ENCODE measurements at regions not wholly inside any gene's neighbourhood (a gene's known extent, or its start where the extent isn't known, plus 50 kb on each side); places are given as distances from the start of the nearest gene placed in this dataset.
"Not testable (repeated sequence)": the region's sequence is repeated elsewhere in the genome, so short reads cannot be mapped to it uniquely, and the experiment has no call there.

DNA sequence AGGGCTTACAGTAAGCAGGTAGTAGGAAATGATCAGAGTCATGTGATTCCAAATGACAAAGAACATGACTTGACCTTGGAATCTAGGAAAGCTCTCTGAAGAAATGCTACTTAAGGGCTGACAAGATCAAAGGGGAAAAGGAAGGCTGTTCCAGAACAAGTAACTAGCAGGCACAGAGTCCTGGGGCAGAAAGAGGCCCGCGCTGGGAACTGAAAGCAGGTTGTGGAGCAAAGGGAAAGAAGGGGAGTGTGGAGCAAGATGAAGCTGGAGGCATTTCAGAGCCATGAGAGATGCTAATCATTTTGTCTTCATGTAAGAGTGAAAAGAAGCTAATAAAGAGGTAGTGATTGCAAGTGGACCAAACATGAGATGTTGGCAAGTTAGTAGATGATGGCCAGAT lies 397.5 kb downstream of the DTWD2 start:
- Mint-ChIP-seq H3K27ac (ENCODE audit: unreplicated experiment) (no peak overlapping the region), H3K27me3 (ENCODE audit: low read depth) (peaks cover 3% of the 10 kb centered on the region), H3K9me3 (ENCODE audit: low read depth) (no peaks in the 10 kb centered on the region), H3K4me3 (ENCODE audit: unreplicated experiment) (no peak overlapping the region), H3K4me1 (ENCODE audit: low read depth) (no peaks in the 10 kb centered on the region), H3K36me3 (ENCODE audit: low read depth) (peaks cover 2% of the 10 kb centered on the region)
- TF ChIP-seq, protein P1, sequence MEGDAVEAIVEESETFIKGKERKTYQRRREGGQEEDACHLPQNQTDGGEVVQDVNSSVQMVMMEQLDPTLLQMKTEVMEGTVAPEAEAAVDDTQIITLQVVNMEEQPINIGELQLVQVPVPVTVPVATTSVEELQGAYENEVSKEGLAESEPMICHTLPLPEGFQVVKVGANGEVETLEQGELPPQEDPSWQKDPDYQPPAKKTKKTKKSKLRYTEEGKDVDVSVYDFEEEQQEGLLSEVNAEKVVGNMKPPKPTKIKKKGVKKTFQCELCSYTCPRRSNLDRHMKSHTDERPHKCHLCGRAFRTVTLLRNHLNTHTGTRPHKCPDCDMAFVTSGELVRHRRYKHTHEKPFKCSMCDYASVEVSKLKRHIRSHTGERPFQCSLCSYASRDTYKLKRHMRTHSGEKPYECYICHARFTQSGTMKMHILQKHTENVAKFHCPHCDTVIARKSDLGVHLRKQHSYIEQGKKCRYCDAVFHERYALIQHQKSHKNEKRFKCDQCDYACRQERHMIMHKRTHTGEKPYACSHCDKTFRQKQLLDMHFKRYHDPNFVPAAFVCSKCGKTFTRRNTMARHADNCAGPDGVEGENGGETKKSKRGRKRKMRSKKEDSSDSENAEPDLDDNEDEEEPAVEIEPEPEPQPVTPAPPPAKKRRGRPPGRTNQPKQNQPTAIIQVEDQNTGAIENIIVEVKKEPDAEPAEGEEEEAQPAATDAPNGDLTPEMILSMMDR (IDR thresholded peaks at IDR 0.05) = no peak
- DNase-seq (ENCODE audit: low spot score) = no peak

DNA sequence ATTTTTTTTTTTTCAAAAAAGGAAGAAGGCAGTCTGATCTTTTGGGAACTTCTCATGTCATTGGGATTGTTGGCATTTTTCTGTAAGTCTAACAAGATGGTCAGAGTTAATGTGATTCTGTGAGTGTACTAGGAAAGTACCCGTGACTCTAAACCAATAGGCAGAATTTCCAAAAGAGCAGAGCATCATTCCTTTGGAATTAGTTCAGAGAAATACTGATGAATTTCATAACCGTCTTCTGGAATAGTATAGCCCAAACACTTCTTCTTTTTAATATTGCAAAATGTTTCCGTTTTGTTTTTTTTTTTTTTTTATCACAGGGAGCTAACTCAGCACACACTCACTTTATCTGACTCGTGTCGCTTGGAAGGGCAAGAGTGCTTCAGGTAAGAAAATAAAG lies 407.4 kb downstream of the DTWD2 start:
- Mint-ChIP-seq H3K9me3 (ENCODE audit: low read depth) (no peaks in the 10 kb centered on the region), H3K4me1 (ENCODE audit: low read depth) (no peaks in the 10 kb centered on the region), H3K36me3 (ENCODE audit: low read depth) (no peaks in the 10 kb centered on the region), H3K27ac (ENCODE audit: unreplicated experiment) (no peak overlapping the region), H3K4me3 (ENCODE audit: unreplicated experiment) (no peak overlapping the region), H3K27me3 (ENCODE audit: low read depth) (peaks cover 4% of the 10 kb centered on the region)
- no peak for DNase-seq (ENCODE audit: low spot score)
- TF ChIP-seq, protein P1 (IDR thresholded peaks at IDR 0.05) = no peak

DNA sequence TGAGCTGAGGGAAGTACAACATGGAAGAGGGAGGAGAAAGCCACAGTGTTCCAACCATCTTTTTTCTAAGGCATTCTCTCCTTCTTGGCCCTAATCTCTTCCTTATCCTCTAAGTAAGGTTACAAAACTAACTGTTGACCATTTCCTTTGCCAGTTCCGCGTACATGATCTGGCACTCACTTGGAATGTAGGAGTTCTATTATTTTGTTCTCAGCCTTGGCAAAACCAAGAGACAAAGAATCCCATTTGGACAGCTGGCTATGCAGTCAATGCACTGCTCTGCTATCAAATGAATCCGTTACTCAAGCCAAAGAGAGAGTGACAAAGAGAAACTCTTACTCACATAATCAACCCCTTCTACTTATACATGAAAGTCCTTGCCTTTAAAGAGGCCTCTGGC lies 410.3 kb downstream of the DTWD2 start:
- H3K9me3 Mint-ChIP-seq (ENCODE audit: low read depth) = no peaks in the 10 kb centered on the region
- TF ChIP-seq, protein P1 (IDR thresholded peaks at IDR 0.05) = no peak
- H3K4me3 Mint-ChIP-seq (ENCODE audit: unreplicated experiment) = no peak overlapping the region
- H3K27me3 Mint-ChIP-seq (ENCODE audit: low read depth) = peaks cover 4% of the 10 kb centered on the region
- no peaks in the 10 kb centered on the region for H3K36me3 Mint-ChIP-seq (ENCODE audit: low read depth)
- H3K27ac Mint-ChIP-seq (ENCODE audit: unreplicated experiment) = no peak overlapping the region
- H3K4me1 Mint-ChIP-seq (ENCODE audit: low read depth) = no peaks in the 10 kb centered on the region
- no peak for DNase-seq (ENCODE audit: low spot score)

DNA sequence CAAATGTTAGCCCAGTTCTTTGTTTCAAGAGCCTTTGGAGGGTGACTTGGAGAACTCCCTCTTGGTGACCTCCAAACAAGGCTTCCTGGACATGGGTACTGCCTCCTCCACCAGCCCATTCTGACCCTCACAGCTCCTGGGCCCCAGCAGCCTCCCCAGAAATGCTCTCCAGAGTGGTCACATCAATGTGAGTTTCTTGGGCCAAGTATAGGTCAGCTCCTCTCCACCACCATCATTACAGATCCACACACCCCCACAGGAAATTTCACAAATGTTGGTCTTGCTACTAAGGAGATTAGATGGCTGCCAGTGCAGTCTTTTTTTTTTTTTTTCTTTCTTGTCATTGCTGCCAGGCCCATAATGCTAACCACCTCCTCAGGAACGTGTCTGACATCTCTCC lies 410.7 kb downstream of the DTWD2 start:
- Mint-ChIP-seq H3K36me3 (ENCODE audit: low read depth) (no peaks in the 10 kb centered on the region), H3K27ac (ENCODE audit: unreplicated experiment) (no peak overlapping the region), H3K4me3 (ENCODE audit: unreplicated experiment) (no peak overlapping the region), H3K4me1 (ENCODE audit: low read depth) (no peaks in the 10 kb centered on the region), H3K9me3 (ENCODE audit: low read depth) (no peaks in the 10 kb centered on the region), H3K27me3 (ENCODE audit: low read depth) (peaks cover 4% of the 10 kb centered on the region)
- no peak for DNase-seq (ENCODE audit: low spot score)
- TF ChIP-seq, protein P1 (IDR thresholded peaks at IDR 0.05) = no peak

DNA sequence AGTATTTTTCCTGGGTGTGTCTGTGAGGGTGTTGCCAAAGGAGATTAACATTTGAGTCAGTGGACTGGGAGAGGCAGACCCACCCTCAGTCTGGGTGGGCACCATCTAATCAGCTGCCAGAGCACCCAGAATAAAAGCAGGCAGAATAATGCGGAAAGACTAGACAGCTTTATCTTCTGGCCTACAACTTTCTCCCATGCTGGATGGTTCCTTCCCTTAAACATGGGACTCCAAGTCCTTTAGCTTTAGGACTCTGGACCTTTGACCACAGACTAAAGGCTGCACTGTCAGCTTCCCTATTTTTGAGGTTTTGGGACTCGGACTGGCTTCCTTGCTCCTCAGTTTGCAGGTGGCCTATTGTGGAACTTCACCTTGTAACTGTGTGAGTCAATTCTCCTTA lies 418.1 kb downstream of the DTWD2 start:
- not testable (repeated sequence) for H3K27ac Mint-ChIP-seq (ENCODE audit: unreplicated experiment)

DNA sequence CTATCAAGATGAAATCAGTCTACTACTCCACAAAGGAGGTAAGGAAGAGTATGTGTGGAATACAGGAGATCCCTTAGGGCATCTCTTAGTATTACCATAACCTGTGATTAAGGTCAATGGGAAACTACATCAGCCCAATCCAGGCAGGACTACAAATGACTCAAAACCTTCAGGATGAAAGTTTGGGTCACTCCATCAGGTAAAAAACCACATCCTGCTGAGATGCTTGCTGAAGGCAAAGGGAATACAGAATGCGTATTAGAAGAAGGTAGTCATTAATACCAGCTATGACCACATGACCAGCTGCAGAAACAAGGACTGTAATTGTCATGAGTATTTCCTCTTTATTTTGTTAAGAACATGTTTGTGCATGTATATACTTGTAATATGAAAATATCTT lies 418.8 kb downstream of the DTWD2 start:
- H3K27ac Mint-ChIP-seq (ENCODE audit: unreplicated experiment); H3K4me1 Mint-ChIP-seq (ENCODE audit: low read depth); DNase-seq (ENCODE audit: low spot score): not testable (repeated sequence)

More for the DNA sequence above, 418.1 kb downstream of the DTWD2 start:
- not testable (repeated sequence) for H3K9me3 Mint-ChIP-seq (ENCODE audit: low read depth); H3K27me3 Mint-ChIP-seq (ENCODE audit: low read depth); H3K4me1 Mint-ChIP-seq (ENCODE audit: low read depth); H3K36me3 Mint-ChIP-seq (ENCODE audit: low read depth); H3K4me3 Mint-ChIP-seq (ENCODE audit: unreplicated experiment); DNase-seq (ENCODE audit: low spot score)

More for the DNA sequence above, 418.8 kb downstream of the DTWD2 start:
- not testable (repeated sequence) for H3K9me3 Mint-ChIP-seq (ENCODE audit: low read depth); H3K4me3 Mint-ChIP-seq (ENCODE audit: unreplicated experiment); H3K36me3 Mint-ChIP-seq (ENCODE audit: low read depth); H3K27me3 Mint-ChIP-seq (ENCODE audit: low read depth)
